ENCODE measurements at regions not wholly inside any gene's neighbourhood (a gene's known extent, or its start where the extent isn't known, plus 50 kb on each side); places are given as distances from the start of the nearest gene placed in this dataset.

GRCh38 chr3:64291956-64292355 is 66.7 kb upstream of the PRICKLE2 start:
- BruUV-seq (replicated peaks): no TSS peak
- POLR2A ChIA-PET: no interaction called here

GRCh38 chr3:64291345-64291744 is 66.1 kb upstream of the PRICKLE2 start:
- Histone ChIP-seq H3K4me2 (ENCODE audit: low read length) (no peak overlapping the region), H2AFZ (ENCODE audit: low read length) (no peak overlapping the region), H3K27ac (ENCODE audit: low read depth, low read length, poor library complexity, severe bottlenecking) (no peak overlapping the region), H4K20me1 (ENCODE audit: insufficient read depth, low read length) (no peaks in the 10 kb centered on the region), H3K9me3 (ENCODE audit: low read length) (no peaks in the 10 kb centered on the region), H3K36me3 (ENCODE audit: insufficient read depth, low read length) (no peaks in the 10 kb centered on the region), H3K4me3 (ENCODE audit: low read depth, low read length, poor library complexity, severe bottlenecking) (no peak overlapping the region), H3K79me2 (ENCODE audit: insufficient read depth, low read depth, low read length) (no peaks in the 10 kb centered on the region), H3K4me1 (ENCODE audit: insufficient read depth, low read length, poor library complexity, severe bottlenecking) (no peaks in the 10 kb centered on the region), H3K9me2 (ENCODE audit: insufficient read depth, low read length) (no peaks in the 10 kb centered on the region)
- CTCF ChIA-PET (ENCODE audit: unreplicated experiment): no interaction called here
- POLR2A ChIA-PET: no interaction called here
- TF ChIP-seq CTCF (conservative IDR thresholded peaks at IDR 0.05; ENCODE audit: low read length) (no peak), EZH2phosphoT487 (IDR thresholded peaks at IDR 0.05; ENCODE audit: borderline replicate concordance, low read depth, low read length) (no peak)
- DNase-seq (ENCODE audit: low spot score): no peak
- BruUV-seq (replicated peaks): no TSS peak
- intact Hi-C loops (cut with micrococcal nuclease; ENCODE audit: unreplicated experiment): no loop called here

More at GRCh38 chr3:64291956-64292355, 66.7 kb upstream of the PRICKLE2 start:
- H4K20me1 ChIP-seq (ENCODE audit: insufficient read depth, low read length): no peaks in the 10 kb centered on the region
- no peaks in the 10 kb centered on the region for H3K36me3 ChIP-seq (ENCODE audit: insufficient read depth, low read length)
- no peak overlapping the region for H3K4me3 ChIP-seq (ENCODE audit: low read depth, low read length, poor library complexity, severe bottlenecking)
- no peaks in the 10 kb centered on the region for H3K4me1 ChIP-seq (ENCODE audit: insufficient read depth, low read length, poor library complexity, severe bottlenecking)
- H3K27ac ChIP-seq (ENCODE audit: low read depth, low read length, poor library complexity, severe bottlenecking): no peak overlapping the region
- H3K79me2 ChIP-seq (ENCODE audit: insufficient read depth, low read depth, low read length): no peaks in the 10 kb centered on the region
- TF ChIP-seq CTCF (conservative IDR thresholded peaks at IDR 0.05; ENCODE audit: low read length) (no peak), EZH2phosphoT487 (IDR thresholded peaks at IDR 0.05; ENCODE audit: borderline replicate concordance, low read depth, low read length) (no peak)
- no peak overlapping the region for H3K4me2 ChIP-seq (ENCODE audit: low read length)
- intact Hi-C loops (cut with micrococcal nuclease; ENCODE audit: unreplicated experiment): no loop called here
- no peak overlapping the region for H2AFZ ChIP-seq (ENCODE audit: low read length)
- DNase-seq (ENCODE audit: low spot score): no peak
- H3K9me2 ChIP-seq (ENCODE audit: insufficient read depth, low read length): no peaks in the 10 kb centered on the region
- no peaks in the 10 kb centered on the region for H3K9me3 ChIP-seq (ENCODE audit: low read length)
- CTCF ChIA-PET (ENCODE audit: unreplicated experiment): no interaction called here

- Histone ChIP-seq H3K9me2 (ENCODE audit: insufficient read depth, low read length) (no peaks in the 10 kb centered on the region), H3K9me3 (ENCODE audit: low read length) (no peaks in the 10 kb centered on the region), H4K20me1 (ENCODE audit: insufficient read depth, low read length) (no peaks in the 10 kb centered on the region), H3K4me1 (ENCODE audit: insufficient read depth, low read length, poor library complexity, severe bottlenecking) (no peaks in the 10 kb centered on the region), H3K4me2 (ENCODE audit: low read length) (no peak overlapping the region), H3K79me2 (ENCODE audit: insufficient read depth, low read depth, low read length) (no peaks in the 10 kb centered on the region), H3K27ac (ENCODE audit: low read depth, low read length, poor library complexity, severe bottlenecking) (no peak overlapping the region), H3K4me3 (ENCODE audit: low read depth, low read length, poor library complexity, severe bottlenecking) (no peak overlapping the region), H3K36me3 (ENCODE audit: insufficient read depth, low read length) (no peaks in the 10 kb centered on the region), H2AFZ (ENCODE audit: low read length) (no peak overlapping the region)
- DNase-seq (ENCODE audit: low spot score): no peak
- no peak for TF ChIP-seq EZH2phosphoT487 (IDR thresholded peaks at IDR 0.05; ENCODE audit: borderline replicate concordance, low read depth, low read length)
- TF ChIP-seq CTCF (conservative IDR thresholded peaks at IDR 0.05; ENCODE audit: low read length): no peak
- intact Hi-C loops (cut with micrococcal nuclease; ENCODE audit: unreplicated experiment): no loop called here
- BruUV-seq (replicated peaks): no TSS peak
- CTCF ChIA-PET (ENCODE audit: unreplicated experiment): no interaction called here
- POLR2A ChIA-PET: no interaction called here
Observed at GRCh38 chr3:64290864-64291263, 65.6 kb upstream of the PRICKLE2 start.
